ENCODE measurements at regions not wholly inside any gene's neighbourhood (a gene's known extent, or its start where the extent isn't known, plus 50 kb on each side); places are given as distances from the start of the nearest gene placed in this dataset.

DNA sequence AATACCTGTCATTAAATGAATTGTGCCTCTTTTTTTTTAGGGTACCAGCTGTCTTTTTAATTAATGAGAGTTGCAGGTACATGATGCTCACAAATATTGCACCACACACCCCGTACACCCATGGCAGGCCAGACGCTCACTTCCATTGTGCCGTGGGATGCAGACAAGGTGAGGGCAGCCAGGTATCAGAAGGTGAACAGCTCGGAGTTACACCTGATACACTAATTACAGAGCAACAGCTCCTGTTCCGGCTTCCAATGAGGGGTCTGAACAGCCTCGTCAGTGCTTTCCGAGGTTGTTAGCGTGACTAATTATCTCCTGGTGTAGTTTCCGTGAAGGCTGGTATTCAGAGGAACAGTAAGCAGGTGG, 442.8 kb downstream of the ZNF516 start:
- H3K27me3 ChIP-seq (ENCODE audit: control insufficient read depth in 1 of 2, insufficient read depth in 2 of 2, low read length in 2 of 2): no peaks in the 10 kb centered on the region
- H3K9me3 ChIP-seq (ENCODE audit: control insufficient read depth in 1 of 2, insufficient read depth in 1 of 2, low read length in 2 of 2): peaks cover 0 to 8% of the 10 kb centered on the region in 2 experiments
- Mint-ChIP-seq H3K4me3 (no peak overlapping the region), H3K27me3 (no peaks in the 10 kb centered on the region), H3K4me1 (ENCODE audit: low read depth) (no peaks in the 10 kb centered on the region), H3K36me3 (ENCODE audit: low read depth) (no peaks in the 10 kb centered on the region), H3K9me3 (no peaks in the 10 kb centered on the region), H3K27ac (no peak overlapping the region)
- no peak for ATAC-seq (ENCODE audit: poor library complexity)
- ChIA-PET POLR2A (no interaction called here), CTCF (no interaction called here)
- no peak overlapping the region for H3K4me3 ChIP-seq (ENCODE audit: low read length)
- H3K27ac ChIP-seq (ENCODE audit: low read depth in 1 of 2, low read length in 2 of 2): no peak overlapping the region
- intact Hi-C loops (cut with DNase I, micrococcal nuclease): no loop called here
- H3K36me3 ChIP-seq (ENCODE audit: insufficient read depth, low read length): no peaks in the 10 kb centered on the region
- no peak for DNase-seq
- TF ChIP-seq, protein P1, sequence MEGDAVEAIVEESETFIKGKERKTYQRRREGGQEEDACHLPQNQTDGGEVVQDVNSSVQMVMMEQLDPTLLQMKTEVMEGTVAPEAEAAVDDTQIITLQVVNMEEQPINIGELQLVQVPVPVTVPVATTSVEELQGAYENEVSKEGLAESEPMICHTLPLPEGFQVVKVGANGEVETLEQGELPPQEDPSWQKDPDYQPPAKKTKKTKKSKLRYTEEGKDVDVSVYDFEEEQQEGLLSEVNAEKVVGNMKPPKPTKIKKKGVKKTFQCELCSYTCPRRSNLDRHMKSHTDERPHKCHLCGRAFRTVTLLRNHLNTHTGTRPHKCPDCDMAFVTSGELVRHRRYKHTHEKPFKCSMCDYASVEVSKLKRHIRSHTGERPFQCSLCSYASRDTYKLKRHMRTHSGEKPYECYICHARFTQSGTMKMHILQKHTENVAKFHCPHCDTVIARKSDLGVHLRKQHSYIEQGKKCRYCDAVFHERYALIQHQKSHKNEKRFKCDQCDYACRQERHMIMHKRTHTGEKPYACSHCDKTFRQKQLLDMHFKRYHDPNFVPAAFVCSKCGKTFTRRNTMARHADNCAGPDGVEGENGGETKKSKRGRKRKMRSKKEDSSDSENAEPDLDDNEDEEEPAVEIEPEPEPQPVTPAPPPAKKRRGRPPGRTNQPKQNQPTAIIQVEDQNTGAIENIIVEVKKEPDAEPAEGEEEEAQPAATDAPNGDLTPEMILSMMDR (IDR thresholded peaks at IDR 0.05): no peak
- no peaks in the 10 kb centered on the region for H3K4me1 ChIP-seq (ENCODE audit: insufficient read depth, low read length)

DNA sequence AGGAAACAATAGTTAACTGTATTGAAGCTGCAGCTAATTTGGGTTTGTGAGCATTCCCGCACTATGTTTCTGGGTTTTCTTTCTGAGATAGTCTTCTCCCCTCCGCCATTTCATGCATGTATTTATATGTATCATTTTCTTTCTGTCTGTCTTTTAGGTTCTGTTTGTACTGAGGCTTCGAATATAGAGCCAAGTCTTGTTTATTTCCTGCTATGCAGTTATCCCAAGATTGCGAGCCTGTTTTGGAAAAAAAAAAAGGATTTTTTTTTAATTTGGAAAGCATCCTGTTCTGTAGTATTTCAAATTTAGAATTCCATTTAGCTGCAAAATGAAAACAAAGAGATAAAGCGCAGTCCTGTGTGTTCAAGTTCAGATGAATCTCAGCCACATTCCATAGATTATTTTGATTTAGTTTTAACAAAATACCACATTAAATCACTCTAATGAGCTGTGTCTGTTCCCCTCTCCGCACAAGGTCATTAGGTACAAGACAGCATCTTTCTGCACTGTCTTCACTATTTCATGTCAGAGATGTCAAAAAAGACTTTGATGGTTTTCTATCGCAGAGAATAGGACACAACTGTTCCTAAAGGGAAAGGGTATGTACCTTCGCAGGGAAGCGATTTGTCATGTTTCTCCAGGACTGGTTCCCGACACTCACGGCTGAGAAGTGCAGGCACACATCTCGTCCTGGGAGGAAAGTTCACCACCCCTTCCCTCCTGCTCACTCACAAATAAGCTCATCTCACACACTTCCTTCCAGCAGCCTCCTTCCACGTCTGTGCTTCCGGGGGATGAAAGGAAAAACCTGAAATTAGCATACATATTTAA, 443.4 kb downstream of the ZNF516 start:
- Mint-ChIP-seq H3K27me3 (no peaks in the 10 kb centered on the region), H3K9me3 (no peaks in the 10 kb centered on the region), H3K4me3 (no peak overlapping the region), H3K27ac (no peak overlapping the region), H3K4me1 (ENCODE audit: low read depth) (no peaks in the 10 kb centered on the region), H3K36me3 (ENCODE audit: low read depth) (no peaks in the 10 kb centered on the region)
- CTCF ChIA-PET: no interaction called here
- no peaks in the 10 kb centered on the region for H3K4me1 ChIP-seq (ENCODE audit: insufficient read depth, low read length)
- H3K27me3 ChIP-seq (ENCODE audit: control insufficient read depth in 1 of 2, insufficient read depth in 2 of 2, low read length in 2 of 2): no peaks in the 10 kb centered on the region
- H3K27ac ChIP-seq (ENCODE audit: low read depth in 1 of 2, low read length in 2 of 2): no peak overlapping the region
- DNase-seq (no peak), ATAC-seq (ENCODE audit: poor library complexity) (no peak)
- no peak overlapping the region for H3K4me3 ChIP-seq (ENCODE audit: low read length)
- H3K36me3 ChIP-seq (ENCODE audit: insufficient read depth, low read length): no peaks in the 10 kb centered on the region
- intact Hi-C loops (cut with DNase I, micrococcal nuclease): no loop called here
- H3K9me3 ChIP-seq (ENCODE audit: control insufficient read depth in 1 of 2, insufficient read depth in 1 of 2, low read length in 2 of 2): peaks cover 0 to 8% of the 10 kb centered on the region in 2 experiments
- TF ChIP-seq, protein P1 (IDR thresholded peaks at IDR 0.05): no peak
- POLR2A ChIA-PET: no interaction called here

- TF ChIP-seq, protein P1 (IDR thresholded peaks at IDR 0.05): no peak
- H3K36me3 Mint-ChIP-seq (ENCODE audit: low read depth): no peaks in the 10 kb centered on the region
- Histone ChIP-seq H3K27ac (ENCODE audit: low read depth in 1 of 2, low read length in 2 of 2) (no peak overlapping the region), H3K27me3 (ENCODE audit: control insufficient read depth in 1 of 2, insufficient read depth in 2 of 2, low read length in 2 of 2) (no peaks in the 10 kb centered on the region), H3K4me3 (ENCODE audit: low read length) (no peak overlapping the region), H3K9me3 (ENCODE audit: control insufficient read depth in 1 of 2, insufficient read depth in 1 of 2, low read length in 2 of 2) (peaks cover 0 to 4% of the 10 kb centered on the region in 2 experiments), H3K4me1 (ENCODE audit: insufficient read depth, low read length) (no peaks in the 10 kb centered on the region), H3K36me3 (ENCODE audit: insufficient read depth, low read length) (no peaks in the 10 kb centered on the region)
- DNase-seq: no peak
- H3K4me3 Mint-ChIP-seq: no peak overlapping the region
- POLR2A ChIA-PET: no interaction called here
- CTCF ChIA-PET: no interaction called here
- no peaks in the 10 kb centered on the region for H3K9me3 Mint-ChIP-seq
- peaks cover 5% of the 10 kb centered on the region for H3K27me3 Mint-ChIP-seq
- no peak overlapping the region for H3K27ac Mint-ChIP-seq
- intact Hi-C loops (cut with DNase I, micrococcal nuclease): no loop called here
- no peaks in the 10 kb centered on the region for H3K4me1 Mint-ChIP-seq (ENCODE audit: low read depth)
- no peak for ATAC-seq (ENCODE audit: poor library complexity)
These were observed 448.8 kb downstream of the ZNF516 start for GRCh38 chr18:76046221-76046620.
